Karpas-422 (cell line): ENCODE measurements at regions not wholly inside any gene's neighbourhood (a gene's known extent, or its start where the extent isn't known, plus 50 kb on each side); places are given as distances from the start of the nearest gene placed in this dataset.

Experiments used
- DNase-seq: peaks from one replicate; pipeline ENCODE4 v3.0.0-alpha.2; 2015
- H2AFZ ChIP-seq: fragments of 200-600 bp; sonication (generic); 2 replicates; pipeline ENCODE4 v1.6.1; 2014; ENCODE audit warnings: antibody characterized with exemption, low read length, mixed read lengths
- H3K27ac ChIP-seq: fragments of 200-600 bp; sonication (generic); 2 replicates; pipeline ENCODE4 v1.5.1; 2014; ENCODE audit warnings: mild to moderate bottlenecking, low read length, moderate library complexity
- H3K27me3 ChIP-seq: fragments of 200-600 bp; sonication (generic); 2 replicates; pipeline ENCODE4 v1.6.1; 2014; ENCODE audit warnings: low read length, mixed read lengths
- H3K36me3 ChIP-seq: fragments of 200-600 bp; sonication (generic); 2 replicates; pipeline ENCODE4 v1.6.1; 2014; ENCODE audit warnings: low read length, mixed read lengths; ENCODE audit not compliant: insufficient read depth
- H3K4me1 ChIP-seq: fragments of 200-600 bp; sonication (generic); 2 replicates; pipeline ENCODE4 v1.6.1; 2014; ENCODE audit warnings: mild to moderate bottlenecking, low read length, mixed read lengths
- H3K4me2 ChIP-seq: fragments of 200-600 bp; sonication (generic); 2 replicates; pipeline ENCODE4 v1.6.1; 2014; ENCODE audit warnings: low read length, low read depth, mild to moderate bottlenecking; ENCODE audit not compliant: poor library complexity, severe bottlenecking
- H3K4me3 ChIP-seq: fragments of 200-600 bp; sonication (generic); 2 replicates; pipeline ENCODE4 v1.5.1; 2014; ENCODE audit warnings: mild to moderate bottlenecking, antibody characterized with exemption, low read length, mixed read lengths
- H3K79me2 ChIP-seq: fragments of 200-600 bp; sonication (generic); 2 replicates; pipeline ENCODE4 v1.6.1; 2014; ENCODE audit warnings: mild to moderate bottlenecking, low read length, mixed read lengths
- H3K9ac ChIP-seq: fragments of 200-600 bp; sonication (generic); 2 replicates; pipeline ENCODE4 v1.6.0; 2014; ENCODE audit warnings: low read length
- H3K9me2 ChIP-seq: fragments of 200-600 bp; sonication (generic), shearing (Covaris generic); replicated peaks from 2 replicates; pipeline ENCODE4 v1.6.0; 2014; ENCODE audit warnings: mild to moderate bottlenecking, low read length, moderate library complexity; ENCODE audit not compliant: insufficient read depth
- H3K9me3 ChIP-seq: fragments of 300-700, 200-600 bp; sonication (generic); 2 replicates; pipeline ENCODE4 v1.6.1; 2014; ENCODE audit warnings: low read length, mixed read lengths
- H4K20me1 ChIP-seq: fragments of 200-600 bp; sonication (generic); 2 replicates; pipeline ENCODE4 v1.6.1; 2014; ENCODE audit warnings: mild to moderate bottlenecking, antibody characterized with exemption, low read length, low read depth; ENCODE audit not compliant: insufficient read depth

DNA sequence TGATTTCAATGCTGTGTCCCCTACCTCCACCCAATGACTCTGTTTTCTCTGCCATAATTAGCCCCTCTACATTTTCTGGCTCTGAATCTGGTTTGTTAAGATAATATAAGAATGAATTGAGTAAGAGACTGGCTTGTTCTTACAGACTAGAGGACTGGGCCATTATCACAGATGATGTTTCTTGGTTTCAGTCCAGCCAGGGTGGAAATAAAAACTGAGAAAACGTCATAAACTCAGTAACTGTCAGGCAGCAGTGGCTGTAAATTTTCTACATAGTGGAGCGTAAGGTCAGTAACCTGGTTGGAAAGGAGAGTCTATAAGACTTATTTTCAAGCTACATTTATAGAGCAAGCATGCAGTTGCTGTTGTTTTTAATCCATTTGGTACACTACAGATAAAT, 485.4 kb downstream of the HTR7 start:
- Histone ChIP-seq H3K36me3 (no peaks in the 10 kb centered on the region), H3K4me2 (no peak overlapping the region), H3K9ac (no peak overlapping the region), H3K27me3 (no peaks in the 10 kb centered on the region), H3K9me2 (no peaks in the 10 kb centered on the region), H3K27ac (no peak overlapping the region), H3K4me1 (no peaks in the 10 kb centered on the region), H3K79me2 (no peaks in the 10 kb centered on the region), H4K20me1 (no peaks in the 10 kb centered on the region), H3K4me3 (no peak overlapping the region), H3K9me3 (no peaks in the 10 kb centered on the region), H2AFZ (no peak overlapping the region)
- DNase-seq, result no peak

GRCh38 chr10:90373911-90374310, 483.9 kb downstream of the HTR7 start:
- DNase-seq, result no peak
- Histone ChIP-seq H3K36me3 (no peaks in the 10 kb centered on the region), H3K27ac (no peak overlapping the region), H3K79me2 (no peaks in the 10 kb centered on the region), H3K9me2 (no peaks in the 10 kb centered on the region), H3K4me3 (no peak overlapping the region), H3K4me2 (no peak overlapping the region), H4K20me1 (no peaks in the 10 kb centered on the region), H3K4me1 (no peaks in the 10 kb centered on the region), H3K9ac (no peak overlapping the region), H2AFZ (no peak overlapping the region), H3K9me3 (no peaks in the 10 kb centered on the region), H3K27me3 (no peaks in the 10 kb centered on the region)

DNA sequence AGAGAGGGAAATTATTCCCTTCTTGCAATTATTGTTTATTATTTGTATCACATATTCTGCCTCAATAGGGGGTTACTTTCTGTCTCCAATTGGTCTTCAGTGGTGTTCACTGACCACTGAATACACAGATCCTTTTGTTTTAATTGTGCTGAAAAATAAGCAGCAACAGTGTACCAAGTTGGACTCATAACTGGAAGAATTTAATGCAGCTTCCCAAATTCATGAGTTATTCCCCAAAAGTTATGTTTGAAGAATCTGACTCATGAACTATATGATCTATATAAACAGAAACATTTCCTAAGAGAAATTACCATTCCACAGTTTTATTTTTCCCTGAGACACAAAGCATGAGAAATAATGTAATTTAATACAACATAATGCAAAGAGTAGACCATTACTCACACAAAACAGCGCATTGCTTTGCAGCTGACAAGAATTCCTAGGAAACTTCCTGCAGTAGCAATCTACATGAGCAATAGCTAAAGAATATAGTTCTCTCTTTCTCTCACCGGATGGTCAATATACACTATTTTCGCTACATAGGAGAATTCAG, 479.2 kb downstream of the HTR7 start:
- no peak overlapping the region for H3K27ac ChIP-seq

DNA sequence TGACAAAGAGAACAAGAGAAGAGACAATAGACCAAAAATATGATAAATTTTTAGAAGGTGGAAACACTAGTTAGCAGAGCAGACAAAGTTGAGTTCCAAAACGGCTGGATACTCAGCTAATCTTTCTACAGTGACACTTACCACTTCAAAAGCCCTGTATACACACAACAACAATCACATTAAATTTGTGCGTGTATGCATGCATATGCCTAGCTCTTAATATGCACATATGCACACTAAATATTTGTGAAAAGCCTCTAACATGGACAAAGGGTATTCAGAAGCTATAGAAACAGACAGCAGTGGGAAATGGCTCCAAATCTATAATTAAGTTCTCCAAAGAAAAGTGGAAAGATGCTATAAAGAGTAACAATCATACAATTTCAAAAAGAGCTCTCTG, 476.4 kb downstream of the HTR7 start:
- H3K4me2 ChIP-seq, result no peak overlapping the region
- no peaks in the 10 kb centered on the region for H4K20me1 ChIP-seq
- no peak overlapping the region for H3K27ac ChIP-seq
- H3K4me3 ChIP-seq, result no peak overlapping the region
- no peaks in the 10 kb centered on the region for H3K36me3 ChIP-seq
- DNase-seq, result no peak
- no peaks in the 10 kb centered on the region for H3K4me1 ChIP-seq
- no peaks in the 10 kb centered on the region for H3K9me3 ChIP-seq
- H3K79me2 ChIP-seq, result no peaks in the 10 kb centered on the region
- H3K9ac ChIP-seq, result no peak overlapping the region
- no peaks in the 10 kb centered on the region for H3K9me2 ChIP-seq
- no peak overlapping the region for H2AFZ ChIP-seq
- H3K27me3 ChIP-seq, result no peaks in the 10 kb centered on the region

More for the DNA sequence above, 479.2 kb downstream of the HTR7 start:
- no peaks in the 10 kb centered on the region for H3K9me3 ChIP-seq
- no peaks in the 10 kb centered on the region for H4K20me1 ChIP-seq
- H3K4me2 ChIP-seq, result no peak overlapping the region
- H3K4me1 ChIP-seq, result no peaks in the 10 kb centered on the region
- no peaks in the 10 kb centered on the region for H3K9me2 ChIP-seq
- no peaks in the 10 kb centered on the region for H3K27me3 ChIP-seq
- H2AFZ ChIP-seq, result no peak overlapping the region
- no peaks in the 10 kb centered on the region for H3K36me3 ChIP-seq
- DNase-seq, result no peak
- H3K9ac ChIP-seq, result no peak overlapping the region
- no peak overlapping the region for H3K4me3 ChIP-seq
- no peaks in the 10 kb centered on the region for H3K79me2 ChIP-seq

DNA sequence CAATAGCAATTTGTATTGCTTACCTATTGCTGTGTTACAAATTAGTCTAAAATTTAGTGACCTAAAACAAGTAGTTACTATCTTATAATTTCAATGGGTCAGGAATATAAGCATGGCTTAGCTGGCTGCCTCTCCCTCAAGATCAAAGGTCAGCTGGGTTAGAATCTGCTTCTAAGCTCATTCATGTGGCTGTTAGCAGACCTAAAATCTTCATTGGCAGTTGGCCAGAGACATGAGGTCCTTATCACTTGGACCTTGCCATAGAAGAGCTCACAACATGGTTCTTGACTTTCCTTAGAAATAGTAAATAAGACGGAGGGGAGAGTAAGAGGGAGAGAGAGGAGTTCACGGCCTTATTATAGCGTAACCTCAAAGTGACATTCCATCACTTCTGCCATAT, 468.0 kb downstream of the HTR7 start:
- H3K9ac ChIP-seq, result no peak overlapping the region
- H3K4me1 ChIP-seq, result no peaks in the 10 kb centered on the region
- no peaks in the 10 kb centered on the region for H3K27me3 ChIP-seq
- no peak overlapping the region for H3K4me3 ChIP-seq
- H3K9me3 ChIP-seq, result no peaks in the 10 kb centered on the region
- H3K9me2 ChIP-seq, result no peaks in the 10 kb centered on the region
- H3K36me3 ChIP-seq, result no peaks in the 10 kb centered on the region
- no peak overlapping the region for H2AFZ ChIP-seq
- H3K4me2 ChIP-seq, result no peak overlapping the region
- no peak for DNase-seq
- no peaks in the 10 kb centered on the region for H4K20me1 ChIP-seq
- H3K79me2 ChIP-seq, result no peaks in the 10 kb centered on the region
- H3K27ac ChIP-seq, result no peak overlapping the region

DNA sequence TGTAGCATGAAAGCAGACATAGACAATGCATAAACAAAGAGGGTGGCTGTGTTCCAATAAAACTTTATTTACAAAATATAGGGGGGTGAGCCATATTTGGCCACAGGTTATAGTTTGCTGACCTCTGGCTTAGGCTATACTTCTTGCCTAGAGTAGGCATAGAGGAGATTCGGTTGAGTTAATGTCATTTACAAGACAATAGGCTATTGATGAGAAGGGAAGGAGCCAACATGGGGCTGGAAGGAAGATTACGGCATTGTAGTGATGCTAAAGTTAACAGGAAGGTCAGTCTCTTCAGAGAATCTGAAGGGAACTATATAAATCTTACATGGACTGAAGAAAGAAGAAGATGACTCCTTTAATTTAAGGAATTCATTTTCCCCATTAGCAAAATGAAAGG, 463.5 kb downstream of the HTR7 start:
- Histone ChIP-seq H3K4me2 (no peak overlapping the region), H2AFZ (no peak overlapping the region), H3K9ac (no peak overlapping the region), H3K4me3 (no peak overlapping the region), H3K9me3 (no peaks in the 10 kb centered on the region), H4K20me1 (no peaks in the 10 kb centered on the region), H3K9me2 (no peaks in the 10 kb centered on the region), H3K4me1 (no peaks in the 10 kb centered on the region), H3K36me3 (no peaks in the 10 kb centered on the region), H3K27ac (no peak overlapping the region), H3K27me3 (no peaks in the 10 kb centered on the region), H3K79me2 (no peaks in the 10 kb centered on the region)
- no peak for DNase-seq

GRCh38 chr10:90396721-90397120, 461.1 kb downstream of the HTR7 start:
- Histone ChIP-seq H3K27me3 (no peaks in the 10 kb centered on the region), H3K79me2 (no peaks in the 10 kb centered on the region), H3K9me3 (no peaks in the 10 kb centered on the region), H3K9ac (no peak overlapping the region), H3K4me2 (no peak overlapping the region), H3K4me3 (no peak overlapping the region), H3K4me1 (no peaks in the 10 kb centered on the region), H3K27ac (no peak overlapping the region), H4K20me1 (no peaks in the 10 kb centered on the region), H3K36me3 (no peaks in the 10 kb centered on the region), H3K9me2 (no peaks in the 10 kb centered on the region), H2AFZ (no peak overlapping the region)
- DNase-seq, result no peak

- no peaks in the 10 kb centered on the region for H3K27me3 ChIP-seq
- H3K79me2 ChIP-seq, result no peaks in the 10 kb centered on the region
- H3K4me2 ChIP-seq, result no peak overlapping the region
- no peaks in the 10 kb centered on the region for H3K9me2 ChIP-seq
- no peaks in the 10 kb centered on the region for H3K4me1 ChIP-seq
- no peak overlapping the region for H3K9ac ChIP-seq
- no peaks in the 10 kb centered on the region for H4K20me1 ChIP-seq
- DNase-seq, result no peak
- no peaks in the 10 kb centered on the region for H3K9me3 ChIP-seq
- no peak overlapping the region for H3K27ac ChIP-seq
- no peak overlapping the region for H3K4me3 ChIP-seq
- H2AFZ ChIP-seq, result no peak overlapping the region
- no peaks in the 10 kb centered on the region for H3K36me3 ChIP-seq
These were observed 459.3 kb downstream of the HTR7 start for GRCh38 chr10:90398566-90398965.

GRCh38 chr10:90399782-90400181, 458.1 kb downstream of the HTR7 start:
- Histone ChIP-seq H3K4me3 (no peak overlapping the region), H3K27me3 (no peaks in the 10 kb centered on the region), H3K4me2 (no peak overlapping the region), H4K20me1 (no peaks in the 10 kb centered on the region), H3K79me2 (no peaks in the 10 kb centered on the region), H3K27ac (no peak overlapping the region), H3K9ac (no peak overlapping the region), H3K9me2 (no peaks in the 10 kb centered on the region), H3K36me3 (no peaks in the 10 kb centered on the region), H3K9me3 (no peaks in the 10 kb centered on the region), H2AFZ (no peak overlapping the region), H3K4me1 (no peaks in the 10 kb centered on the region)
- no peak for DNase-seq
